ENCODE measurements at regions not wholly inside any gene's neighbourhood (a gene's known extent, or its start where the extent isn't known, plus 50 kb on each side); places are given as distances from the start of the nearest gene placed in this dataset.

GRCh38 chr9:87259543-87260518, 237.8 kb upstream of the DAPK1 start:
- 79 to 85% methylated on average over 20 of the region's 20 CpGs for WGBS, 2 donors
- H3K4me3 ChIP-seq = no peak overlapping the region
- ATAC-seq (ENCODE audit: insufficient read depth, low FRiP score) (no peak), DNase-seq (no peak)
- peaks cover 0 to 14% (median 2%) of the 10 kb centered on the region in 5 donors for H3K4me1 ChIP-seq (ENCODE audit: control insufficient read depth in 5 of 5, insufficient read depth in 5 of 5, low read length in 5 of 5)
- H3K27me3 ChIP-seq (ENCODE audit: control insufficient read depth in 3 of 3, insufficient read depth in 3 of 3, low read length in 2 of 3) = peaks cover 0 to 6% (median 0%) of the 10 kb centered on the region in 3 donors
- no peak overlapping the region for H3K9ac ChIP-seq (ENCODE audit: insufficient read depth in 1 of 2, low read length in 2 of 2)
- no peaks in the 10 kb centered on the region for H3K36me3 ChIP-seq (ENCODE audit: control insufficient read depth in 4 of 4, insufficient read depth in 4 of 4, low read length in 4 of 4)
- no peak overlapping the region for H3K27ac ChIP-seq (ENCODE audit: low read depth in 1 of 2, low read length in 1 of 2)
- no peak for TF ChIP-seq CTCF (IDR thresholded peaks at IDR 0.05; ENCODE audit: control extremely low read depth, extremely low read depth)
- no peaks in the 10 kb centered on the region for H3K9me3 ChIP-seq (ENCODE audit: control insufficient read depth in 4 of 4, insufficient read depth in 3 of 4, low read length in 3 of 4)

GRCh38 chr9:87263291-87263690, 234.4 kb upstream of the DAPK1 start:
- H3K9ac ChIP-seq (ENCODE audit: insufficient read depth in 1 of 2, low read length in 2 of 2) = no peak overlapping the region
- peaks cover 0 to 6% (median 0%) of the 10 kb centered on the region in 3 donors for H3K27me3 ChIP-seq (ENCODE audit: control insufficient read depth in 3 of 3, insufficient read depth in 3 of 3, low read length in 2 of 3)
- H3K4me1 ChIP-seq (ENCODE audit: control insufficient read depth in 5 of 5, insufficient read depth in 5 of 5, low read length in 5 of 5) = no peaks in the 10 kb centered on the region
- no peak overlapping the region for H3K27ac ChIP-seq (ENCODE audit: low read depth in 1 of 2, low read length in 1 of 2)
- no peak for TF ChIP-seq CTCF (IDR thresholded peaks at IDR 0.05; ENCODE audit: control extremely low read depth, extremely low read depth)
- H3K36me3 ChIP-seq (ENCODE audit: control insufficient read depth in 4 of 4, insufficient read depth in 4 of 4, low read length in 4 of 4) = no peaks in the 10 kb centered on the region
- H3K9me3 ChIP-seq (ENCODE audit: control insufficient read depth in 4 of 4, insufficient read depth in 3 of 4, low read length in 3 of 4) = peaks cover 0 to 2% (median 0%) of the 10 kb centered on the region in 4 donors
- ATAC-seq (ENCODE audit: insufficient read depth, low FRiP score) (no peak), DNase-seq (no peak)
- no peak overlapping the region for H3K4me3 ChIP-seq
- WGBS, 2 donors = 76% methylated on average over 9 of the region's 9 CpGs

- H3K36me3 ChIP-seq (ENCODE audit: control insufficient read depth in 4 of 4, insufficient read depth in 4 of 4, low read length in 4 of 4) = no peaks in the 10 kb centered on the region
- DNase-seq (no peak), ATAC-seq (ENCODE audit: insufficient read depth, low FRiP score) (no peak)
- no peak overlapping the region for H3K9ac ChIP-seq (ENCODE audit: insufficient read depth in 1 of 2, low read length in 2 of 2)
- H3K4me3 ChIP-seq = no peak overlapping the region
- H3K27me3 ChIP-seq (ENCODE audit: control insufficient read depth in 3 of 3, insufficient read depth in 3 of 3, low read length in 2 of 3) = no peaks in the 10 kb centered on the region
- WGBS, 2 donors = 85 to 88% methylated on average over 1 of the region's 1 CpG
- TF ChIP-seq CTCF (IDR thresholded peaks at IDR 0.05; ENCODE audit: control extremely low read depth, extremely low read depth) = no peak
- peaks cover 0 to 25% (median 5%) of the 10 kb centered on the region in 5 donors for H3K4me1 ChIP-seq (ENCODE audit: control insufficient read depth in 5 of 5, insufficient read depth in 5 of 5, low read length in 5 of 5)
- no peak overlapping the region for H3K27ac ChIP-seq (ENCODE audit: low read depth in 1 of 2, low read length in 1 of 2)
- peaks cover 0 to 2% (median 0%) of the 10 kb centered on the region in 4 donors for H3K9me3 ChIP-seq (ENCODE audit: control insufficient read depth in 4 of 4, insufficient read depth in 3 of 4, low read length in 3 of 4)
Measured at GRCh38 chr9:87266697-87267096, 231.0 kb upstream of the DAPK1 start.

Measured in lung (tissue), 11 donors.